SKM-1 treated with dmso at 0.1 percent for 144 hours (cell line): ENCODE measurements at regions not wholly inside any gene's neighbourhood (a gene's known extent, or its start where the extent isn't known, plus 50 kb on each side); places are given as distances from the start of the nearest gene placed in this dataset.

Experiments
- DNase-seq: peaks from one replicate; lab custom pipeline; 2025; ENCODE audit not compliant: unreplicated experiment; lab: John Stamatoyannopoulos, UW

DNA sequence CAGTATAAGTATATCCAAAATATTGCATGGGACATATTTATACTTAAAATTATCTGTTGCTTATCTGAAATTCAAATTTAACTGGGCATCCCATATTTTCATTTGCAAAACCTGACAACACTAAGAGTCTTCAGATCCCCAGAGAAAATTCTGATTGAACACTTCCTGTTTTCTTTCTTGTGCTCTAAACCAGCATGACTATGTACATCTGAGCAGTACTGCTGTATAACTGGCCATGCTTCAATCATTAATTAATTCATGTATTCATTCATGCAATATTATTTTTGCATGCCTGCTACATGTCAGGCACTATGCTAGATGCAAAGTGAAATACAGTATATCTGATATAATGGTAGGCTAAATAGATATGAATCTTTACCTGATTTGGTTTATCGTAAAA, 461.2 kb downstream of the TLR4 start:
- no peak for DNase-seq

DNA sequence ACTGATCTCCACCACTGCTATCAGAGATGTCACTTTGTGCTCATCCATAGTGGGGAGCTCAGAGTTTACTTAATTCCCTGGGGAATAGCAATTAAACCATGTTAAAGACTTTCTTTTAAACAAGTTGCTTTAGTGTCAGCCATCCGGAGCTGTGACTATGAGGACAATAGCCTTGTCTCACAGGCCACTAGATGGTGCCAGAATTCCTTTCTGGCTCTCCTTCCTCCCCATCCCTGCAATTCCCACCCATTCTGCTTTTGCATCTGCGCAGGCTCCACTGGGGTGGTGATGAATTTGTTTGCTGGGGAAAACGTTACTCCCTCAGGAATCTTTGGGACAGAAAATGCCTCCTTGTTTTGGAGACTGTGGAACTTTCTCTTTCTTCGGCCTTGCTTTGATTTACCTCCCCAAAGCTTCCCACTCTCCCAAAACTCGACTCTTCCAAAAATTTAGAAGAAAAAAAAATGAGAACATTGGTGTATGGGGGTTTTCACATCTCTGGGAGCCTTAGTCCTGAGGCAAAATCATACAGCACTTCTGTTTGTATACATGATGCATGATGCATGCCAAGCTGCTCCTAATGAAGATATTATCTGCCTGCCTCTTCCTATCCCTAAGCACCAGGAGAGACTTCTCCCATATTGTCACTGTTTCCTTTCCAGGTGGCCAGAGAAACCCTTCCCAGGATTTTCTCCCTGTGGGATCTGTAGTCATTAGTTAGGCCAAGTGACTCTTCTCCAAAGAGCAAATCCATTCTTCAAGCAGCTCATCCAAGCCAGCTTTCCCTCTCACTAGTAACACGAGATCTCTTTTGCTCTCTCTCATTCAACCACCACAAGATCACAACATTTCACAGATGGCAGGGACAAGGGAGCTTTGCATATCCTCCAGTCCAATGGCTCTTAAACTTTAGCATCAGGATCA, 466.1 kb downstream of the TLR4 start:
- DNase-seq = peak; percentile 6

DNA sequence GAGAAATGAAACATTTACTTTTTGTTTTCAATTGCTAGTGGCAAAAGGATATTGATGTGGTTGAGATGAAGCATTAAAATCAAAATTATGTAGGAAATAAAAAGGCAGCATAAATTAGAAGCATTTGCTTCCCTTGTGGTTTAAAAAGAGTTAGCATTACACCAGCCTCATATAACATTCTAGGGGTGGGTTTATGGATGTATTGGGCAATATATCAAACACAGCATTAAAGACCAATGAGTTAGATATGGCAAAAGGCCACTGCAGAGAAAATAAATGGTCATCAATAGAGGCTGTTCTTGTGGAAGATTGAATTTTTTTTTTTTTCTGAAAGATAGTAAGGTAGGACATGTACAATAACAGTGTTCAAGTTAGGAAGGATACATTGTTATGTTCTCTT, 473.0 kb downstream of the TLR4 start:
- DNase-seq = no peak

DNA sequence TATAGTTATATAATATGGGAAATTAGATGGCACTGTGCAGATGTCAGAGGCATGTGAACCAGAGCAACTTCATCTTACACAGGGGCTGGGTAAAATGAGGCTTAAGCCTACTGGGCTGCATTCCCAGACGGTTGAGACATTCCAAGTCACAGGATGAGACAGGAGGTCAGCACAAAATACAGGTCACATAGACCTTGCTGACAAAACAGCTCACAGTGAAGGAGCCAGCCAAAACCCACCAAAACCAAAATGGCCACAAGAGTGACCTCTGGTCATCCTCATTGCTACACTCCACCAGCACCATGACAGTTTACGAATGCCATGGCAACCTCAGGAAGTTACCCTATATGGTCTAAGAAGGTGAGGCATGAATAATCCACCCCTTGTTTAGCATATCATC, 479.4 kb downstream of the TLR4 start:
- DNase-seq = no peak

GRCh38 chr9:118187408-118187807, 483.2 kb downstream of the TLR4 start:
- DNase-seq = no peak

DNA sequence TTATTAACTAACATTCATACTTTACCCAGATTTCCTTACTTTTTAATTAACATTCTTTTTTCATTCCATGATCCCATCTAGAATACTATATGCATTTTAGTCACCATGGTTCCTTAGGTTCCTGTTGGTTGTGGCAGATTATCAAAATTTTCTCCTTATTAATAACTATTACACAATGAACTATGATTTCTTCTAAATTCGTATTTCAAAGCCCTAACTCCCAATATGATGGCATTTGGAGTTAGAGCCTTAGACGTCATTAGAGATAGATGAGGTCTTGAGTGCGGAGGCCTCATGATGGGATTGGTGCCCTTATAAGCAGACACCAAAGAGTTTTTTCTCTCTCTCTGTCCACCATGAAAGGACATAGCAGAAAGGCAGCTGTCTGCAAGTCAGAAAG, 485.4 kb downstream of the TLR4 start:
- no peak for DNase-seq

GRCh38 chr9:118192807-118193206, 488.6 kb downstream of the TLR4 start:
- no peak for DNase-seq

DNA sequence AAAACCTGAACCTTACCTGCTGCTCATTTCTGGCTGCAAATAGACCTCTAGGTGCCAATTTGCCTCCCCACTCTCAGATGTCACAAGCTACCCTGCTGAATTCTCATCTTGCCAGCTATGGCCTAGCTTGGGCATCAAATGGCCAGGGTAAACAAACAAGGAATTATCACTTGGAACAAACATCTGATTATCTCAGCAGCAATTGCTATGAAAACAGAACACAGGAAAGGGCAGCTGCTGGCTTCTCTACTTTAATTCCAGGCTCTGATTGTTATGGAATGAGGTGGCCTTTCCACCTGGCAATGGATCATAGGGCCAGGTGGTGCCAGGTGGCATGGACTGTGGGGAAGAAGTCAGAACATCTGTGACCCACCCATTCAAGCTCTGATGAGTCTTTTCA, 505.1 kb downstream of the TLR4 start:
- no peak for DNase-seq

- DNase-seq = no peak
Measured at GRCh38 chr9:118215549-118215948, 511.3 kb downstream of the TLR4 start.

GRCh38 chr9:118222375-118222774, 518.2 kb downstream of the TLR4 start:
- no peak for DNase-seq

DNA sequence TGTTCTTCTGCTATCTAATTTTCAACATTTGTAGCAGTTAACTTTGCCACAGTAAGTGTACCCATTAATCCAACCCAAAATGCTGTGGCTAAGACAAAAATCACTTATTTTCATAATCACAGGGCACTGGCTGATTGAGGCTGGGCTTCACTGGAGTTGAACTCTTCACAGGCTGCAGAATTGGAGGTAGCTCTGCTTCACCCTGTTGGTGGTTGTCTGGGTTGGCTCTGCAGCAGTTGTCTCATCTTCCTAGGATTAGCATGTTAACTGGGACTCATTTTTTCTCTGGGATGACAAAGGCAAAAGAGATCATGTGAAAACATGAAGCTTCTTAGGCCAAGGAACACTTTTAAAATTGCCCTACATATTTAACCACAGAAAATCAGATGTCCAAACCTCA, 518.9 kb downstream of the TLR4 start:
- no peak for DNase-seq

DNA sequence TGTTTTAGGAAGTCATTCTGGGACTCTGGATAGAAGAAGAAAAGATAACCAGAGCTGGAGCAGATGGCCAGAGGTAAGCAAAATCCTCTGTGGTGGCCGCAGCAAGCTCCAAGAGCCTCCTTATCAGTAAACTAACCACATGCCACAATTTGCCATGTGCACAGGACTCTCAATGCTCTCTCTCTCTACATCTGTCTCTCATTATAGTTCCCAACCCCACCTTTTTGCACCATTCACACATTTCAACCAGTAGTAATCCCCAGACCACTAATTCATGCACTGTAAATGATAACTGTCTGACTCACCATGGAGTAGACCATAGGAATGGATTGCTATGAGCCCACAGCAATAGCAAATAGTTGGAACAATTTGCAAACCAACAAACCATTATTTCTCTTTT, 526.1 kb downstream of the TLR4 start:
- DNase-seq = no peak

- DNase-seq = no peak
Measured at GRCh38 chr9:118236625-118237024, 532.4 kb downstream of the TLR4 start.

GRCh38 chr9:118238139-118238538, 533.9 kb downstream of the TLR4 start:
- DNase-seq = no peak

DNA sequence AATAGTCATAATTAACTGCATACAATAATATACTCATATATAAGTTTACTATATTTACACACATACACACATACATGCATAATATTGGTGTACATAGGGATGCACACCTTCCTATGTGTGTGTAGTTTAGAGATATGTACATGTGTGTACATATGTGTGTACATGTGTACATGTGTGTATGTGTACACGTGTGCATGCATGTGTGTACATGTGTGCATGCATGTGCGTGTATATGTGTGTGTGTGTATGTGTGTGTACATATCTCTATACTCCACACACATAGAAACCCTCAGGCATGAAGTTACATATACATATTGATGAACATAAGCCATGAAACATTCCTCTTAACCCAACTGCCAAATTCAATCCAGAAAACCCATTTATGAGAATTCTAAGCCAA, 547.8 kb downstream of the TLR4 start:
- DNase-seq = no peak

DNA sequence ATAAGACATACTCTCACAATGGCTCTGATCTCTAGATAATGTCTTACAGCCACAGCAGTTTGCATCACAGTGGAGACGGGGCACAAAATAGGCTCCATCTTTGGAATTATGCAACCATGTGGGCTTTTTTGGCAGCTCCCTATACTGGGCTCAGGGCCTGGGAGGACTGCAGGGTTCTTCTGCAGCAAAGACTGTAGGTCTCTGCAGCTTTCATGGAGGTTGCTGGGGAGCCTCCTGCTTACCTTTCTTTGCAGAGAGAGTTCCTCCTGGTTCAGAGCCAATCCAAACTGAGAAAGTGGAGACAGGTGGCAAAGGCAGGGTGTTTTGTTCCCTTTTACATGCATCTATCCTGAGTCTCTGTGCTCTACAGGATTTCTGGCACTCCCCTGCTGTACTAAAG, 558.0 kb downstream of the TLR4 start:
- DNase-seq = no peak

DNA sequence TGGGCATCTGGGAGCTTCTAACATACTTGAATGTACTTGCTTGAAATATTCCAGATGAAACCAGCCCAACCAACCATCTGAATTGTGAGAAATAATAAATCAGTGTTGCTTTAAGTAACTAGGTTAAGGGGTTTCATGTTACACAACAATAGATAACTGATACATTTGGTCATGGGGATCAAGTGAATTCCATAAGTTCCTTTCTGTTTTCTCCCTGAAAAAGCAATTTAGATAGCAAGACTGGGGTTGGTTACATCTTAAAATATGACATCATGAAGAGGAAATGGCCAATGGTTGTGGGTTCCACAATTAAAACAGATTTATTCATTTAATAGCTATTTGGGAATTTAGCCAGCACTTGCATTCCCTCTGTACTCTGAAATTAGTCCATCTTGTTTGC, 559.7 kb downstream of the TLR4 start:
- DNase-seq = no peak

DNA sequence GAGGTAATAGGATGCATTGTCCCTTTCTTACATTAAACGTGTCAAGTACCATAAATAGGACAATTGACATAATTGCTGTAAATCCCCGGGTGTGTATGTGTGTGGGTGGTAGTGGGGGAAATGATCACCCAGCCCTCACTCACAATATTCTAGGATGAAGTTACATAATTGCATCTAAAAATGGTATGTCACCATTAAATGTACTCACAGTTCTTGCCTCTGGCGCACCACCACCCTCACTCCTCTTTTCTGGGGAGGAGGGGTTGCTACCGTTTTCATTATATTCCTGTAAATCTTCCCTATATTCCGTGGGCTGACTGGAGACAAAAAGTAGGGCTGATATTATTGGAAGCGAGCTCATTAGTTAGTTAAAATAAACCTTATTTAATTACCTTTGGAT, 563.8 kb downstream of the TLR4 start:
- DNase-seq = no peak

GRCh38 chr9:118269623-118270022, 565.4 kb downstream of the TLR4 start:
- no peak for DNase-seq

- DNase-seq = no peak
Measured at GRCh38 chr9:118271331-118271730, 567.1 kb downstream of the TLR4 start.

DNA sequence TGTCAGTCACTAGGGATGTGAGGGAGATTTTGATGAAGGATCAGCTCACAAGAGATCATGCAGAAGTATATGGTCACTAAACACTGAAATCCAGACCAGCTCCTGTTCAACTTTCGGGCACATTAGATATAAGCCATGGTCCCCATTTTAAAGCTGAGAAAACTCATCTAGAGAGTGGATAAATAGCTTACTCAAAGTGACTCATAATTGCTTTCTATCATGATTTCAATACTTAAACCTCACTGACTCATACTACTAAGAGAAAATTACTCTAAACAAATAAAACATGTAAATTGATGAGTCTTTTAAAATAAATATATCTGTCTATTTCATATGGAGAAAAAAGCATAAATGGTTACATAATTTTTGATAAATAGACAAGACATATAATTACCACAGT, 567.7 kb downstream of the TLR4 start:
- DNase-seq = no peak

- DNase-seq = no peak
Measured at GRCh38 chr9:118273048-118273447, 568.8 kb downstream of the TLR4 start.

DNA sequence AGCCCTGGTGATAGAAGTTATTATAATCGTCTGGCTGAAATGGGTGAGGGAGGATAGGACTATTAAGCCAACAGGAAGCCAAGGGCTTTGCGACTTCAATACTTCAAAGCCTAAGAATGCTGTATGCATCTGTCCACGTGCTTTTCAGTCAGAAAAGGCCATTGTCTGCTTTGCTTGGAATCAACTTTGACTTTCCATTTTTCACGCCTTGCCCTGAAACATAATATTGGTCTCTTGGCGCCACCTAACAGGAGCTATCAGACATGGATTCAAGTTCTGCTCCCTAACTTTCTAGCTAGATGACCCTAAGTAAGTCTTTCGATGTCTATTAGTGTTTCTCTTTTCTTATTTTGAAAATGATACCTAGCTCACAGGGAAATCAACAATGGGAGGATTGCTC, 572.6 kb downstream of the TLR4 start:
- no peak for DNase-seq
